ENCODE measurements at regions not wholly inside any gene's neighbourhood (a gene's known extent, or its start where the extent isn't known, plus 50 kb on each side); places are given as distances from the start of the nearest gene placed in this dataset.

DNA sequence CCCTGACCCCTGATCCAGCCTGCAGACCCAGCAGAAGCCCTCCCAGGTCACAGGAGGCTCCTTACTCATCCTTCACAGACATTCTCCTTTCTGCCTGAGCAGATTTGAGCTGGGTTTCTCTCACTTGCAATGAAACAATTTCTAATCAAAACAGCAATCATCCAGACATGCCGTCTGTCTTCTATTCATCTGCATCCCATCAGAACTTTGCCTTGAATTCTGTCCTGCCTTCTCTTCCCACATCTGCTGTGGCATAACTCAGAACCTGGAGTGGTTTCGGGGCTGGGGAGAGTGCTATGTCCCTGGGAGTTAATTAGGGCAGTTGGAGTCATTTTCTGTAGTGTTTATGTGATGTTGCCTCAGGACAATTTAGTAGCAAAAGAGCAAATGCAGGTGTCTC, 278.6 kb downstream of the CBLN1 start:
- ChIA-PET CTCF (no interaction called here), POLR2A (no interaction called here)
- no peak for DNase-seq (ENCODE audit: extremely low spot score)
- TF ChIP-seq CTCF (IDR thresholded peaks at IDR 0.05; ENCODE audit: control extremely low read depth, extremely low read depth, low read depth, missing control alignments) = no peak

DNA sequence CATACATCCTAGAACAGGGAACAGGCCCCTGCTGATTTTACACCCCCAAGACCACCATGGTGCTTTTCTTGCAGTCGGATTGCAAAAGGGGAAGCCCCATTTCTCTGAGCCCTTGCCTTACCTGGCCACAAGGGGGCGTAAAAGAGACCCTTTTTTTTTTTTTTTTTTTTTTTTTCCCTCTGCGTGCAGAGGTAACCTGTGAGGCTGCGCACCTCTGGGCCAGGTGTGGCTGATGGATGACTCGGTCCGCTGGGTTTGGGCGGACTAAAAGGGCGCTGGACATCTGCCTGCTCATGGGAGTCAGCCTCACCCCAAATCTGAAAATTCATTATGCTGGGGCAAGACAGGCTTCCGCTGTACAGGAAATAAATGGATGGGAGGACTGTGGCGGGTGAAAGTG, 281.0 kb downstream of the CBLN1 start:
- peak; percentile 37 for TF ChIP-seq CTCF (IDR thresholded peaks at IDR 0.05; ENCODE audit: control extremely low read depth, extremely low read depth, low read depth, missing control alignments)
- CTCF ChIA-PET = no interaction called here
- POLR2A ChIA-PET = no interaction called here
- no peak for DNase-seq (ENCODE audit: extremely low spot score)

DNA sequence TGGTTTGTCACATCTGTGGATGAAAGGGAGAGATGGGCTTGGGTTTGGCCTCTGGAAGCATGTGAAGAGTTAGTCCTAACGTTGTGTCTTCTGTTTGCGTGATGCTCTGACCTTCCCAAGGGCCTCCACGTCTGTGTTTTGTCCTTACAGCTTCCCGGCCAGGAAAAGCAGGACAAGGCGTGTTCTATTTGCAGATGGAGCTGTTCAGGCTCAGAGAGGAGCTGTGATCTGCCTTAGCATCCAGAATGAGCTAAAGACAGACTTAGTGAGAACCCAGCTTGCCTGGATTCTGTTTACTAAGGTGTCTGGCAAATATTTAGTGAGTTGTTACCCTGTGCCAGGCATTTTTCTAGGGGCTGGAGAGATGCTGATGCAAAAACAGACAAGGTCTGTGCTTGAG, 282.1 kb downstream of the CBLN1 start:
- TF ChIP-seq CTCF (IDR thresholded peaks at IDR 0.05; ENCODE audit: control extremely low read depth, extremely low read depth, low read depth, missing control alignments) = no peak
- POLR2A ChIA-PET = no interaction called here
- CTCF ChIA-PET = interaction anchor here (1.6 to 1.7 kb wide), 2 partner anchors 25 to 47 kb away, joined by 3 to 4 read pairs; no protein-coding TSS in a partner anchor
- DNase-seq (ENCODE audit: extremely low spot score) = no peak

- POLR2A ChIA-PET = no interaction called here
- DNase-seq (ENCODE audit: extremely low spot score) = no peak
- CTCF ChIA-PET = interaction anchor here (1.6 to 1.7 kb wide), 2 partner anchors 25 to 46 kb away, joined by 3 to 4 read pairs; no protein-coding TSS in a partner anchor
These were observed 282.6 kb downstream of the CBLN1 start for GRCh38 chr16:48999044-48999443.

DNA sequence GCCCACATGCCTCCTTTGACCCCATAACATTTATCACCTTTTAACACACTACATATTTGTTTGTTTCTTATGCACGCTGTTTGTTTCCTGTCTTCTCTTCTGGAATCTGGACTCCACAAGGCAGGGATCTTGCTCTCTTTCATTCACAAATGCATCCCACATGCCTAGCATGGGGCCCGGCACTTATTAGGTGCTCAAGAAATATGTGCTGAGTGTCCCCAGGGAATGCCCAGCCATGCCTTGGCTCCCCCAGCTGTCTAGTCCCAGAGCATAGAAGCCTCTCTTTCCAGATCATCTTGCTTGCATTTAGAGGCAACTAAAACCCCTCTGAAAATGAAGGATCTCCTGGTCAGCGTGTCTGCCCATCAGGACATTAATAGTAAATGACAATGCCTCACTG, 283.7 kb downstream of the CBLN1 start:
- DNase-seq (ENCODE audit: extremely low spot score) = no peak
- CTCF ChIA-PET = no interaction called here
- POLR2A ChIA-PET = no interaction called here
- TF ChIP-seq CTCF (IDR thresholded peaks at IDR 0.05; ENCODE audit: control extremely low read depth, extremely low read depth, low read depth, missing control alignments) = no peak

More at GRCh38 chr16:48999044-48999443, 282.6 kb downstream of the CBLN1 start:
- no peak for TF ChIP-seq CTCF (IDR thresholded peaks at IDR 0.05; ENCODE audit: control extremely low read depth, extremely low read depth, low read depth, missing control alignments)

DNA sequence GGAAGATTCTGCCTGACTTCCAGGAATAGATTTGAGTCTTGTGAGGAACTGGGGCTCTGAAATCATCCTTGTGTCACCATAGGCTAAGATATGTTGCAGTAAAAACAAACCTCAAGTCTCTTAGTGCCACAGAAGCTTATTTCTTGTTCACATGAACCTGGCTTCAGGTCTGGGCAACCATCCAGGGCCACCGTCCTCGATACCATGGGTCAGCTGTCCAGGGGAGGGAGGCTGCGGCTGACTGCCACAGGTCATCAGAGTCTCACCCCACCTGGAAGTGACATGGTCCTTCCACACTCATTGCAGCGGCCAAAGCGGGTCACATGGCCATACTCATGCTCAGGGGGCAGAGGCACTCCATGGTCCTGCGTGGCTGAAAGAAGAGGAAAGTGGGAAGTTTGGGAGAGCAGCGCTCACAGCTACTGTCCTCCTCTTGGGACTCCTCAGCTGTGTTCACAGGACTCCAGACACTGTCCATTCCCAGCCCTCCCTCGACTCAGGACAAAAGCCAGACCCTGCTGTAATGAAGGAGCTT, 284.5 kb downstream of the CBLN1 start:
- DNase-seq (ENCODE audit: extremely low spot score) = no peak
- CTCF ChIA-PET = no interaction called here
- TF ChIP-seq CTCF (IDR thresholded peaks at IDR 0.05; ENCODE audit: control extremely low read depth, extremely low read depth, low read depth, missing control alignments) = no peak
- POLR2A ChIA-PET = no interaction called here

DNA sequence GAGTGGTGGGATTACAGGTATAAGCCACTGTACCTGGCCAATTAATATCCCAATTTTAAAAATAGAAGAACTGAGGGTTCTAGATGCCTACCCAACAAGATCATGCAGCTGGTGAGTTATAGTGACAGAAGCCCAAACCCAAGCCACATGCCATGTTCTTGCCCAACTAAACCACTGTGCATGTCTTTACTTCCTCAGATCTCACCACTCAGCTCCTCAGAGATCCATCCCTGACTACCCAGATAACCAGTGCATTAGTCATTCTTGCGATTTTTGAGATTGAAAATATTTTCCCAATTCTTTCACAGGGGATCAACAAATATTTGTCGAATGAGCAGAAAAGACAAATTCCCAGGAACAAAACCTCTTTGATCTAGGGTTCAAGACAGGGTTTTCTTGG, 303.1 kb downstream of the CBLN1 start:
- no peak for TF ChIP-seq CTCF (IDR thresholded peaks at IDR 0.05; ENCODE audit: control extremely low read depth, extremely low read depth, low read depth, missing control alignments)
- no peak for DNase-seq (ENCODE audit: extremely low spot score)
- POLR2A ChIA-PET = no interaction called here
- CTCF ChIA-PET = interaction anchor here (1.3 kb wide), 1 partner anchor 63 kb away, joined by 3 read pairs; no protein-coding TSS in a partner anchor
